Hepatocyte (in vitro differentiated cells): ENCODE measurements at regions not wholly inside any gene's neighbourhood (a gene's known extent, or its start where the extent isn't known, plus 50 kb on each side); places are given as distances from the start of the nearest gene placed in this dataset.

Experiments
- CTCF ChIP-seq: fragments of 200-600 bp; sonication (generic); IDR thresholded peaks from 2 replicates; pipeline ENCODE4 v1.5.1; 2016; ENCODE audit warnings: antibody characterized with exemption, mild to moderate bottlenecking; ENCODE audit not compliant: poor library complexity
- EZH2 ChIP-seq: fragments of 200-600 bp; sonication (generic); IDR thresholded peaks from 2 replicates; pipeline ENCODE4 v1.6.1; 2016; ENCODE audit warnings: antibody characterized with exemption, mild to moderate bottlenecking, borderline replicate concordance

GRCh38 chr1:208924928-208925327, 658.6 kb upstream of the CAMK1G start:
- TF ChIP-seq CTCF, result no peak
- TF ChIP-seq EZH2, result no peak
